OCI-LY3 (cell line): ENCODE measurements at regions not wholly inside any gene's neighbourhood (a gene's known extent, or its start where the extent isn't known, plus 50 kb on each side); places are given as distances from the start of the nearest gene placed in this dataset.

ENCODE experiments used
- H2AFZ ChIP-seq: fragments of 200-600, 300-600 bp; shearing (Covaris generic); 2 replicates; pipeline ENCODE4 v1.6.0; 2014; ENCODE audit warnings: antibody characterized with exemption, low read depth, low read length
- H3K27ac ChIP-seq: fragments of 200-600, 300-600 bp; sonication (generic); 2 replicates; pipeline ENCODE4 v1.5.1; 2014; ENCODE audit warnings: mild to moderate bottlenecking, low read length, moderate library complexity, mixed read lengths
- H3K27me3 ChIP-seq: fragments of 200-600, 300-600 bp; sonication (generic); 2 replicates; pipeline ENCODE4 v1.6.1; 2014; ENCODE audit warnings: low read depth, low read length, mixed read lengths
- H3K36me3 ChIP-seq: fragments of 200-600, 300-600 bp; sonication (generic); replicated peaks from 2 replicates; pipeline ENCODE3; 2014; ENCODE audit warnings: low read depth, low read length, mixed read lengths
- H3K4me1 ChIP-seq: fragments of 300-600, 200-600 bp; sonication (generic); 2 replicates; pipeline ENCODE4 v1.6.1; 2014; ENCODE audit warnings: low read length, mixed read lengths
- H3K4me2 ChIP-seq: fragments of 200-600, 300-600 bp; sonication (generic); 2 replicates; pipeline ENCODE4 v1.6.1; 2014; ENCODE audit warnings: low read length, mixed read lengths
- H3K4me3 ChIP-seq: fragments of 300-600, 200-600 bp; sonication (generic); 2 replicates; pipeline ENCODE4 v1.5.1; 2014; ENCODE audit warnings: antibody characterized with exemption, mild to moderate bottlenecking, low read length, moderate library complexity
- H3K79me2 ChIP-seq: fragments of 300-600, 200-600 bp; shearing (Covaris generic); 2 replicates; pipeline ENCODE4 v1.6.1; 2014; ENCODE audit warnings: mild to moderate bottlenecking, low read length, mixed read lengths
- H3K9ac ChIP-seq: fragments of 300-600, 200-600 bp; shearing (Covaris generic); 2 replicates; pipeline ENCODE4 v1.6.0; 2014; ENCODE audit warnings: mild to moderate bottlenecking, low read length, moderate library complexity
- H3K9me3 ChIP-seq: fragments of 200-600, 300-600 bp; shearing (Covaris generic); 2 replicates; pipeline ENCODE4 v1.6.1; 2014; ENCODE audit warnings: low read length, mixed read lengths; ENCODE audit not compliant: insufficient read depth
- H4K20me1 ChIP-seq: fragments of 200-600, 300-600 bp; sonication (generic); 2 replicates; pipeline ENCODE4 v1.6.1; 2016; ENCODE audit warnings: low read length, mixed read lengths; ENCODE audit not compliant: insufficient read depth
- EZH2phosphoT487 ChIP-seq: fragments of 200-600 bp; shearing (Covaris generic); IDR thresholded peaks from 2 replicates; pipeline ENCODE4 v1.6.1; 2018; ENCODE audit warnings: antibody characterized with exemption, mixed run types, low read depth
- TF ChIP-seq, protein P1 (sequence below): fragments of 200-600, 300-600 bp; sonication (generic); IDR thresholded peaks from 2 replicates; pipeline ENCODE4 v1.5.1; 2014; ENCODE audit warnings: antibody characterized with exemption, low read length, low read depth

DNA sequence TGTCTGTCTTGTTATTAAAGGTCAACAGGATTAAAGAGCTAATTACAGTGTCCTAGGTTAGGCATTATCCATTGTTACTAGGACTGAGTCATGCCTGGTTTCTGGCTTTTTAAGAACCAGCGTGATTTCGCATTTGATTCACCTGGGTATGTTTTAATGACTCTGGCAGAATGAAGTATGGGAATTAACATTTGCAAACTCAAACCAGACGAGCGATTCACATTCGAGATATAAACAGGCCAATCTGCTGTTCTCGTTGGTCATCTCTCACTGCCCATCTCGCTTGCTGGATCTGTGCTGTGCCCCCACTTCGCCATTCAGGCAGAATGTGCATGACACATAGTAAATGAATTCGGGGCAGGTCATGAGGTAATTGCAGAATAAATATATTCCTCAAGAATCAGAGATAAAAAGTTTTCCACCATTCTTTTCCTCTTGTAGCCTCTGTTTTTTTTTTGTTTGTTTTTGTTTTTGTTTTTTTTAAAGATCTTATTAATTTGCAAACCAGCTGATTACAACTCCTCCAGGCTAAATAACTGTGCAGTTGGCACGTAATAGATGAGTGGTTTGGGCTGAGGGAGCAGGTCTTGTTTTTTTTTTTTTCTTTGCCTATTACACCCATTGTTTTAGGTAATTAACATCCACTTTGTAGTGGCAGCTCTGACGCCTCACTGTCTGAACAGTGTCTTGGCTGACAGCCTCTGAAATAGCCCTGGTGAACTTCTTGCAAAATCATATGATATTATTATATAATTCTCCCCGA lies 313.5 kb upstream of the MSX2 start:
- no peaks in the 10 kb centered on the region for H3K79me2 ChIP-seq
- no peak for TF ChIP-seq EZH2phosphoT487
- TF ChIP-seq, protein P1, sequence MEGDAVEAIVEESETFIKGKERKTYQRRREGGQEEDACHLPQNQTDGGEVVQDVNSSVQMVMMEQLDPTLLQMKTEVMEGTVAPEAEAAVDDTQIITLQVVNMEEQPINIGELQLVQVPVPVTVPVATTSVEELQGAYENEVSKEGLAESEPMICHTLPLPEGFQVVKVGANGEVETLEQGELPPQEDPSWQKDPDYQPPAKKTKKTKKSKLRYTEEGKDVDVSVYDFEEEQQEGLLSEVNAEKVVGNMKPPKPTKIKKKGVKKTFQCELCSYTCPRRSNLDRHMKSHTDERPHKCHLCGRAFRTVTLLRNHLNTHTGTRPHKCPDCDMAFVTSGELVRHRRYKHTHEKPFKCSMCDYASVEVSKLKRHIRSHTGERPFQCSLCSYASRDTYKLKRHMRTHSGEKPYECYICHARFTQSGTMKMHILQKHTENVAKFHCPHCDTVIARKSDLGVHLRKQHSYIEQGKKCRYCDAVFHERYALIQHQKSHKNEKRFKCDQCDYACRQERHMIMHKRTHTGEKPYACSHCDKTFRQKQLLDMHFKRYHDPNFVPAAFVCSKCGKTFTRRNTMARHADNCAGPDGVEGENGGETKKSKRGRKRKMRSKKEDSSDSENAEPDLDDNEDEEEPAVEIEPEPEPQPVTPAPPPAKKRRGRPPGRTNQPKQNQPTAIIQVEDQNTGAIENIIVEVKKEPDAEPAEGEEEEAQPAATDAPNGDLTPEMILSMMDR: no peak
- no peaks in the 10 kb centered on the region for H3K36me3 ChIP-seq
- peaks cover 22% of the 10 kb centered on the region; the same call in 1 of the 2 replicates for H3K27me3 ChIP-seq
- no peaks in the 10 kb centered on the region for H3K9me3 ChIP-seq
- H3K9ac ChIP-seq: no peak overlapping the region
- H3K4me2 ChIP-seq: no peak overlapping the region
- no peaks in the 10 kb centered on the region for H3K4me1 ChIP-seq
- no peaks in the 10 kb centered on the region for H4K20me1 ChIP-seq
- no peak overlapping the region for H3K4me3 ChIP-seq
- no peak overlapping the region for H2AFZ ChIP-seq
- no peak overlapping the region for H3K27ac ChIP-seq

GRCh38 chr5:174411479-174411819 lies 312.9 kb upstream of the MSX2 start:
- Histone ChIP-seq H3K27ac (no peak overlapping the region), H3K9ac (no peak overlapping the region)
- TF ChIP-seq, protein P1: no peak
- TF ChIP-seq EZH2phosphoT487: no peak

DNA sequence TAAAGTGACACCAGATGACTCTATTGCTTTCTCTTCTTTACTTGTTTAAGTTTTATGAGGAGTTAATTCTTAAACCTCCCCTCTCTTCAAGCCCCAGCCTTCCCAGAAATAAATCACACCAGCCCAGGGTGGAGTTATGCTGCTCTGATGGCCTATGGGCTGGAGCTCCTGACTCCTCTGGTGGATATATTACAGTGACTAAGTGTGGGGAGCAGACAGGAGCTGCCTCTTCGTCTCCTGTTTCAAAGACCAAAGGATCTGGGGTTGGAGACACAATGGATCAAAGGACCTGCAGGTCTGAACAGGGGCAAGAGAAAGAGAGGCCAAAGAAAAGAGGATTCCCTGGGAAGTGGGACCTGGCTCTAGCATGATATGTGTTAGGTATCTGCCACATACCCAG lies 312.0 kb upstream of the MSX2 start:
- no peak overlapping the region for H3K9ac ChIP-seq
- no peaks in the 10 kb centered on the region for H3K4me1 ChIP-seq
- H4K20me1 ChIP-seq: no peaks in the 10 kb centered on the region
- peaks cover 19% of the 10 kb centered on the region; the same call in 1 of the 2 replicates for H3K27me3 ChIP-seq
- no peak overlapping the region for H3K4me3 ChIP-seq
- H3K36me3 ChIP-seq: no peaks in the 10 kb centered on the region
- no peak for TF ChIP-seq EZH2phosphoT487
- TF ChIP-seq, protein P1: no peak
- H3K9me3 ChIP-seq: no peaks in the 10 kb centered on the region
- H3K27ac ChIP-seq: no peak overlapping the region
- H2AFZ ChIP-seq: no peak overlapping the region
- H3K79me2 ChIP-seq: no peaks in the 10 kb centered on the region
- H3K4me2 ChIP-seq: no peak overlapping the region

More at GRCh38 chr5:174411479-174411819, 312.9 kb upstream of the MSX2 start:
- Histone ChIP-seq H3K79me2 (no peaks in the 10 kb centered on the region), H2AFZ (no peak overlapping the region), H3K4me2 (no peak overlapping the region), H3K9me3 (no peaks in the 10 kb centered on the region), H4K20me1 (no peaks in the 10 kb centered on the region), H3K4me3 (no peak overlapping the region), H3K36me3 (no peaks in the 10 kb centered on the region), H3K4me1 (no peaks in the 10 kb centered on the region), H3K27me3 (peaks cover 22% of the 10 kb centered on the region; the same call in 1 of the 2 replicates)

DNA sequence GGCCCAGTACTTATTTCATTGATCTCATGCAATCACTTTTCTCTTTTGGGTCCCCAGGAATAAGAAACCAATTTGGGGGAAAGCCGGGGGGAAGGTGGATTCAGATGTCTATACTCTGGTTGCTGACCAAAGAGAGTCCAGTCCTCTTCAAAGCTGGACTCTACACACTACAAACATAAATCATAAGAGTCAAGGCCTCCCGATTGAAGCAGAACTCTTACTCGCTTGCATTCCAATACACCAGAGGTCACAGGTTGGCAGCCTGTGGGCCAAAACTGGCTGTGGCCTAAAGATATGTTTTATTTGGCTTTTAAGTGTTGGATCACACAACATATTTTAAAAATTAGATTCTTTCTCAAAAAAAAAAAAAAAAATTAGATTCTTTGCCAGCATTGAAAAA lies 311.4 kb upstream of the MSX2 start:
- no peak overlapping the region for H3K27ac ChIP-seq
- no peak overlapping the region for H3K4me2 ChIP-seq
- H2AFZ ChIP-seq: no peak overlapping the region
- H3K79me2 ChIP-seq: no peaks in the 10 kb centered on the region
- TF ChIP-seq, protein P1: no peak
- no peak for TF ChIP-seq EZH2phosphoT487
- H3K9me3 ChIP-seq: no peaks in the 10 kb centered on the region
- H4K20me1 ChIP-seq: no peaks in the 10 kb centered on the region
- no peaks in the 10 kb centered on the region for H3K36me3 ChIP-seq
- H3K27me3 ChIP-seq: peaks cover 17% of the 10 kb centered on the region; the same call in 1 of the 2 replicates
- H3K4me1 ChIP-seq: no peaks in the 10 kb centered on the region
- no peak overlapping the region for H3K9ac ChIP-seq
- no peak overlapping the region for H3K4me3 ChIP-seq
